ENCODE measurements at regions not wholly inside any gene's neighbourhood (a gene's known extent, or its start where the extent isn't known, plus 50 kb on each side); places are given as distances from the start of the nearest gene placed in this dataset.

- TF ChIP-seq, protein P1, sequence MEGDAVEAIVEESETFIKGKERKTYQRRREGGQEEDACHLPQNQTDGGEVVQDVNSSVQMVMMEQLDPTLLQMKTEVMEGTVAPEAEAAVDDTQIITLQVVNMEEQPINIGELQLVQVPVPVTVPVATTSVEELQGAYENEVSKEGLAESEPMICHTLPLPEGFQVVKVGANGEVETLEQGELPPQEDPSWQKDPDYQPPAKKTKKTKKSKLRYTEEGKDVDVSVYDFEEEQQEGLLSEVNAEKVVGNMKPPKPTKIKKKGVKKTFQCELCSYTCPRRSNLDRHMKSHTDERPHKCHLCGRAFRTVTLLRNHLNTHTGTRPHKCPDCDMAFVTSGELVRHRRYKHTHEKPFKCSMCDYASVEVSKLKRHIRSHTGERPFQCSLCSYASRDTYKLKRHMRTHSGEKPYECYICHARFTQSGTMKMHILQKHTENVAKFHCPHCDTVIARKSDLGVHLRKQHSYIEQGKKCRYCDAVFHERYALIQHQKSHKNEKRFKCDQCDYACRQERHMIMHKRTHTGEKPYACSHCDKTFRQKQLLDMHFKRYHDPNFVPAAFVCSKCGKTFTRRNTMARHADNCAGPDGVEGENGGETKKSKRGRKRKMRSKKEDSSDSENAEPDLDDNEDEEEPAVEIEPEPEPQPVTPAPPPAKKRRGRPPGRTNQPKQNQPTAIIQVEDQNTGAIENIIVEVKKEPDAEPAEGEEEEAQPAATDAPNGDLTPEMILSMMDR (IDR thresholded peaks at IDR 0.05): no peak
- TF ChIP-seq EP300 (IDR thresholded peaks at IDR 0.05): no peak
Observed at GRCh38 chr15:36218991-36219390, 360.4 kb upstream of the CDIN1 start.

All from tibial nerve (tissue), 4 donors.